ENCODE measurements at regions not wholly inside any gene's neighbourhood (a gene's known extent, or its start where the extent isn't known, plus 50 kb on each side); places are given as distances from the start of the nearest gene placed in this dataset.
"Not testable (repeated sequence)": the region's sequence is repeated elsewhere in the genome, so short reads cannot be mapped to it uniquely, and the experiment has no call there.

GRCh38 chr12:23096321-23096720 is 471.4 kb downstream of the ETNK1 start:
- no peak for DNase-seq

GRCh38 chr12:23098110-23098509 is 473.1 kb downstream of the ETNK1 start:
- DNase-seq, result no peak

- DNase-seq, result no peak
Measured at GRCh38 chr12:23098517-23098916, 473.5 kb downstream of the ETNK1 start.

- DNase-seq, result no peak
Measured at GRCh38 chr12:23099104-23099503, 474.1 kb downstream of the ETNK1 start.

- no peak for DNase-seq
Measured at GRCh38 chr12:23099604-23100003, 474.6 kb downstream of the ETNK1 start.

- DNase-seq, result no peak
Measured at GRCh38 chr12:23108957-23109356, 484.0 kb downstream of the ETNK1 start.

GRCh38 chr12:23113781-23114180 is 488.8 kb downstream of the ETNK1 start:
- no peak for DNase-seq

- DNase-seq, result no peak
Measured at GRCh38 chr12:23115984-23116383, 491.0 kb downstream of the ETNK1 start.

- no peak for DNase-seq
Measured at GRCh38 chr12:23126794-23127193, 501.8 kb downstream of the ETNK1 start.

- no peak for DNase-seq
Measured at GRCh38 chr12:23127701-23128100, 502.7 kb downstream of the ETNK1 start.

- no peak for DNase-seq
Measured at GRCh38 chr12:23128462-23128861, 503.5 kb downstream of the ETNK1 start.

GRCh38 chr12:23132357-23132756 is 507.4 kb downstream of the ETNK1 start:
- no peak for DNase-seq

- DNase-seq, result no peak
Measured at GRCh38 chr12:23133471-23133870, 508.5 kb downstream of the ETNK1 start.

GRCh38 chr12:23139026-23139425 is 514.1 kb downstream of the ETNK1 start:
- no peak for DNase-seq

- DNase-seq, result no peak
Measured at GRCh38 chr12:23140710-23141109, 515.7 kb downstream of the ETNK1 start.

GRCh38 chr12:23141335-23141734 is 516.4 kb downstream of the ETNK1 start:
- DNase-seq, result no peak

GRCh38 chr12:23146070-23146469 is 521.1 kb downstream of the ETNK1 start:
- not testable (repeated sequence) for DNase-seq

- no peak for DNase-seq
Measured at GRCh38 chr12:23168459-23168858, 543.5 kb downstream of the ETNK1 start.

GRCh38 chr12:23169012-23169695 is 544.2 kb downstream of the ETNK1 start:
- no peak for DNase-seq

GRCh38 chr12:23169696-23170013 is 544.7 kb downstream of the ETNK1 start:
- DNase-seq, result no peak

GRCh38 chr12:23174917-23175316 is 549.9 kb downstream of the ETNK1 start:
- DNase-seq, result no peak

GRCh38 chr12:23185346-23185745 is 560.4 kb downstream of the ETNK1 start:
- no peak for DNase-seq

GRCh38 chr12:23186950-23187349 is 562.0 kb downstream of the ETNK1 start:
- DNase-seq, result no peak

- DNase-seq, result no peak
Measured at GRCh38 chr12:23193552-23193951, 568.6 kb downstream of the ETNK1 start.

GRCh38 chr12:23197266-23197665 is 572.3 kb downstream of the ETNK1 start:
- no peak for DNase-seq

- DNase-seq, result no peak
Measured at GRCh38 chr12:23202728-23203127, 577.8 kb downstream of the ETNK1 start.

Data from activated CD4-positive, alpha-beta T cell treated with anti-CD3 and anti-CD28 coated beads, Interleukin-2, amount 50 U/mL, for 16 hours (primary cell).